Stomach (tissue), 4 donors: ENCODE measurements at regions not wholly inside any gene's neighbourhood (a gene's known extent, or its start where the extent isn't known, plus 50 kb on each side); places are given as distances from the start of the nearest gene placed in this dataset.

ENCODE experiments used
- CTCF ChIP-seq, 7 experiments: fragments of 450-650 bp in 4 of 7; fragments of 200-600 bp in 3 of 7; sonication (generic) in 3 of 7; IDR thresholded peaks; one replicate each; pipeline ENCODE4 v1.5.1; 2016 to 2019; ENCODE audit warnings: antibody characterized with exemption in 7 of 7, control low read depth in 2 of 7, mild to moderate bottlenecking in 1 of 7
- EP300 ChIP-seq: sonication (generic); formaldehyde crosslinking; IDR thresholded peaks from one replicate; pipeline ENCODE4 v1.6.1; 2017; ENCODE audit warnings: antibody characterized with exemption
- POLR2A ChIP-seq, 4 donors: fragments of 450-650 bp; IDR thresholded peaks; one replicate each; pipeline ENCODE4 v1.6.1; 2016; ENCODE audit warnings: antibody characterized with exemption in 4 of 4, control low read depth in 2 of 4, mild to moderate bottlenecking in 1 of 4, moderate library complexity in 1 of 4
- POLR2AphosphoS5 ChIP-seq, 3 donors: sonication (generic); formaldehyde crosslinking; IDR thresholded peaks; one replicate each; pipeline ENCODE4 v1.6.1; 2016; ENCODE audit warnings: antibody characterized with exemption in 3 of 3

GRCh38 chr12:65619018-65619417 lies 205.3 kb upstream of the HMGA2 start:
- TF ChIP-seq CTCF (IDR thresholded peaks at IDR 0.05): no peak
- TF ChIP-seq POLR2AphosphoS5 (IDR thresholded peaks at IDR 0.05): no peak
- TF ChIP-seq EP300: no peak
- no peak for TF ChIP-seq POLR2A (IDR thresholded peaks at IDR 0.05)
